Nephron (organoid): ENCODE measurements at regions not wholly inside any gene's neighbourhood (a gene's known extent, or its start where the extent isn't known, plus 50 kb on each side); places are given as distances from the start of the nearest gene placed in this dataset.

Source experiments
- H3K27ac Mint-ChIP-seq, 3 experiments: 2 replicates each; pipeline ENCODE4 v1.8.0; 2020; ENCODE audit warnings: mixed read lengths in 3 of 3, mild to moderate bottlenecking in 2 of 3, moderate library complexity in 1 of 3
- H3K27me3 Mint-ChIP-seq: 2 replicates; pipeline ENCODE4 v1.8.0; 2021; ENCODE audit warnings: low read depth, mild to moderate bottlenecking, moderate library complexity, mixed read lengths
- H3K36me3 Mint-ChIP-seq: 2 replicates; pipeline ENCODE4 v1.8.0; 2020; ENCODE audit warnings: low read depth, mixed read lengths
- H3K4me1 Mint-ChIP-seq: 2 replicates; pipeline ENCODE4 v1.8.0; 2020; ENCODE audit warnings: mixed read lengths
- H3K4me3 Mint-ChIP-seq, 3 experiments: 2 replicates each; pipeline ENCODE4 v1.8.0; 2020; ENCODE audit warnings: mild to moderate bottlenecking in 3 of 3, mixed read lengths in 3 of 3, moderate library complexity in 2 of 3
- H3K9me3 Mint-ChIP-seq: 2 replicates; pipeline ENCODE4 v1.8.0; 2020; ENCODE audit warnings: mixed read lengths
- CTCF ChIP-seq, 3 experiments: fragments of 200-600 bp; sonication (generic); IDR thresholded peaks; one replicate each; pipeline ENCODE4 v1.5.0; 2021; ENCODE audit warnings: antibody characterized with exemption in 3 of 3; ENCODE audit not compliant: unreplicated experiment in 3 of 3

- Mint-ChIP-seq H3K4me3 (no peak overlapping the region), H3K36me3 (no peaks in the 10 kb centered on the region), H3K27ac (no peak overlapping the region), H3K4me1 (peaks cover under 1% of the 10 kb centered on the region), H3K27me3 (peaks cover 5% of the 10 kb centered on the region), H3K9me3 (peaks cover 6% of the 10 kb centered on the region)
- no peak for TF ChIP-seq CTCF (IDR thresholded peaks at IDR 0.05; ENCODE audit: unreplicated experiment in 3 of 3)
Observed at GRCh38 chr20:16965401-16965800, 217.2 kb downstream of the OTOR start.

- TF ChIP-seq CTCF (IDR thresholded peaks at IDR 0.05; ENCODE audit: unreplicated experiment in 3 of 3), result no peak
- Mint-ChIP-seq H3K27me3 (peaks cover 5% of the 10 kb centered on the region), H3K36me3 (no peaks in the 10 kb centered on the region), H3K4me3 (no peak overlapping the region), H3K27ac (peak overlapping the region in 1 of 3 experiments; percentile 44), H3K9me3 (peaks cover 6% of the 10 kb centered on the region), H3K4me1 (peaks cover 10% of the 10 kb centered on the region)
Observed at GRCh38 chr20:16966276-16966880, 218.2 kb downstream of the OTOR start.

GRCh38 chr20:16968099-16968498 is 219.9 kb downstream of the OTOR start:
- no peak for TF ChIP-seq CTCF (IDR thresholded peaks at IDR 0.05; ENCODE audit: unreplicated experiment in 3 of 3)
- no peak overlapping the region for H3K4me3 Mint-ChIP-seq
- H3K36me3 Mint-ChIP-seq, result no peaks in the 10 kb centered on the region
- no peaks in the 10 kb centered on the region for H3K9me3 Mint-ChIP-seq
- H3K27me3 Mint-ChIP-seq, result no peaks in the 10 kb centered on the region
- peaks cover 19% of the 10 kb centered on the region for H3K4me1 Mint-ChIP-seq
- no peak overlapping the region for H3K27ac Mint-ChIP-seq

GRCh38 chr20:16970776-16971175 is 222.6 kb downstream of the OTOR start:
- Mint-ChIP-seq H3K4me1 (peaks cover 19% of the 10 kb centered on the region), H3K27me3 (no peaks in the 10 kb centered on the region), H3K36me3 (no peaks in the 10 kb centered on the region), H3K4me3 (peak overlapping the region in 1 of 3 experiments; percentile 21), H3K27ac (peak overlapping the region; percentile 76 to 94 (median 90)), H3K9me3 (no peaks in the 10 kb centered on the region)
- TF ChIP-seq CTCF (IDR thresholded peaks at IDR 0.05; ENCODE audit: unreplicated experiment in 3 of 3), result no peak

- H3K27ac Mint-ChIP-seq, result no peak overlapping the region
- H3K27me3 Mint-ChIP-seq, result peaks cover 4% of the 10 kb centered on the region
- no peaks in the 10 kb centered on the region for H3K36me3 Mint-ChIP-seq
- H3K4me1 Mint-ChIP-seq, result peaks cover 19% of the 10 kb centered on the region
- H3K9me3 Mint-ChIP-seq, result no peaks in the 10 kb centered on the region
- no peak overlapping the region for H3K4me3 Mint-ChIP-seq
- no peak for TF ChIP-seq CTCF (IDR thresholded peaks at IDR 0.05; ENCODE audit: unreplicated experiment in 3 of 3)
Observed at GRCh38 chr20:16974080-16974854, 226.1 kb downstream of the OTOR start.

GRCh38 chr20:16974855-16975162 is 226.7 kb downstream of the OTOR start:
- no peak overlapping the region for H3K27ac Mint-ChIP-seq

More at GRCh38 chr20:16974855-16975162, 226.7 kb downstream of the OTOR start:
- TF ChIP-seq CTCF (IDR thresholded peaks at IDR 0.05; ENCODE audit: unreplicated experiment in 3 of 3), result no peak
- Mint-ChIP-seq H3K27me3 (peaks cover 4% of the 10 kb centered on the region), H3K9me3 (no peaks in the 10 kb centered on the region), H3K4me1 (peaks cover 19% of the 10 kb centered on the region), H3K4me3 (no peak overlapping the region), H3K36me3 (no peaks in the 10 kb centered on the region)
